Endothelial cell of umbilical vein (primary cell): ENCODE measurements at regions not wholly inside any gene's neighbourhood (a gene's known extent, or its start where the extent isn't known, plus 50 kb on each side); places are given as distances from the start of the nearest gene placed in this dataset.

Experiments used
- BruUV-seq: library from RNA; stranded (reverse); fragments of 400-500 nt; replicated peaks from 2 replicates; lab custom pipeline; 2021; lab: Mats Ljungman, UMichigan
- CTCF ChIA-PET: fragments of 300-600, 350-600 bp; sonication (Branson Sonifier 250); formaldehyde crosslinking; loops from one replicate; lab custom pipeline; 2021; ENCODE audit warnings: antibody characterized with exemption, inconsistent platforms; lab: Charles Lee
- POLR2A ChIA-PET: fragments of 300-600, 350-600 bp; sonication (Branson Sonifier 250); formaldehyde crosslinking; loops from one replicate; lab custom pipeline; 2021; ENCODE audit warnings: antibody characterized with exemption, inconsistent platforms; lab: Charles Lee
- DNase-seq: peaks from one replicate; pipeline ENCODE4 v3.0.0-alpha.2; 2011; ENCODE audit warnings: low read depth, low spot score
- FAIRE-seq: peaks from 2 replicates; lab custom pipeline; 2011; peaks lifted over from hg19 to GRCh38; lab: Jason Lieb, UNC
- H2AFZ ChIP-seq: 2 replicates; pipeline ENCODE4 v1.6.0; 2012; ENCODE audit warnings: low read depth, low read length, control low read depth, inconsistent platforms
- H3K27ac ChIP-seq: 2 replicates; pipeline ENCODE4 v1.5.1; 2011; ENCODE audit warnings: low read depth, mild to moderate bottlenecking, control low read depth, low read length, moderate library complexity; ENCODE audit not compliant: insufficient read depth
- H3K27me3 ChIP-seq, 2 experiments: 2 replicates each; pipeline versions ENCODE4 v1.6.0 to v1.6.1; 2011; ENCODE audit warnings: low read length in 2 of 2, mixed read lengths in 1 of 2; ENCODE audit not compliant: control insufficient read depth in 2 of 2, insufficient read depth in 2 of 2
- H3K36me3 ChIP-seq, 2 experiments: 2 replicates in 1 of 2; 3 replicates in 1 of 2; pipeline ENCODE4 v1.5.1; 2011; ENCODE audit warnings: low read length in 2 of 2, mild to moderate bottlenecking in 1 of 2, moderate library complexity in 1 of 2; ENCODE audit not compliant: control insufficient read depth in 2 of 2, insufficient read depth in 2 of 2; ENCODE audit errors: extremely low read depth in 1 of 2
- H3K4me1 ChIP-seq: 3 replicates; pipeline ENCODE4 v1.5.1; 2011; ENCODE audit warnings: mild to moderate bottlenecking, low read length; ENCODE audit not compliant: control insufficient read depth, insufficient read depth; ENCODE audit errors: extremely low read depth
- H3K4me2 ChIP-seq: 2 replicates; pipeline ENCODE4 v1.6.1; 2011; ENCODE audit warnings: low read length, control low read depth, mixed read lengths; ENCODE audit not compliant: insufficient read depth
- H3K4me3 ChIP-seq, 3 experiments: fragments of 200-600 bp in 1 of 3; sonication (generic), shearing (Covaris generic) in 1 of 3; replicated peaks in 1 of 3; 2 replicates each; pipeline ENCODE4 v1.5.1; 2011 to 2016; ENCODE audit warnings: control low read depth in 3 of 3, low read length in 3 of 3, mild to moderate bottlenecking in 2 of 3, inconsistent platforms in 1 of 3, low read depth in 1 of 3, moderate library complexity in 1 of 3; ENCODE audit not compliant: insufficient read depth in 1 of 3
- H3K79me2 ChIP-seq: 2 replicates; pipeline ENCODE4 v1.6.0; 2012; ENCODE audit warnings: low read length, inconsistent platforms; ENCODE audit not compliant: control insufficient read depth, insufficient read depth
- H3K9ac ChIP-seq: replicated peaks from 2 replicates; pipeline ENCODE3; 2011; ENCODE audit warnings: low read length, control low read depth; ENCODE audit not compliant: insufficient read depth; ENCODE audit errors: extremely low read depth
- H3K9me1 ChIP-seq: replicated peaks from 3 replicates; pipeline ENCODE4 v1.6.0; 2011; ENCODE audit warnings: mild to moderate bottlenecking, low read length; ENCODE audit not compliant: control insufficient read depth, insufficient read depth; ENCODE audit errors: extremely low read depth
- H3K9me3 ChIP-seq: replicated peaks from 2 replicates; pipeline ENCODE4 v1.5.1; 2012; ENCODE audit warnings: low read length, inconsistent platforms; ENCODE audit not compliant: control insufficient read depth, insufficient read depth
- H4K20me1 ChIP-seq: replicated peaks from 2 replicates; pipeline ENCODE3; 2011; ENCODE audit warnings: mild to moderate bottlenecking, low read length; ENCODE audit not compliant: control insufficient read depth, insufficient read depth; ENCODE audit errors: extremely low read depth
- EZH2 ChIP-seq: IDR thresholded peaks from 2 replicates; pipeline ENCODE4 v1.6.1; 2012; ENCODE audit warnings: borderline replicate concordance, low read depth, mild to moderate bottlenecking, moderate library complexity, low read length, inconsistent platforms; ENCODE audit not compliant: severe bottlenecking
- FOS ChIP-seq: IDR thresholded peaks from 2 replicates; pipeline ENCODE4 v1.6.1; 2011; ENCODE audit warnings: mild to moderate bottlenecking, low read length, moderate library complexity, borderline replicate concordance; ENCODE audit not compliant: insufficient read depth
- GATA2 ChIP-seq: IDR thresholded peaks from 2 replicates; pipeline ENCODE4 v1.7.0; 2011; ENCODE audit warnings: low read depth, mild to moderate bottlenecking, moderate library complexity, mixed read lengths, low read length; ENCODE audit not compliant: insufficient read length, insufficient read depth
- JUN ChIP-seq: IDR thresholded peaks from 2 replicates; pipeline ENCODE4 v1.6.1; 2011; ENCODE audit warnings: borderline replicate concordance, low read depth; ENCODE audit not compliant: insufficient read length, insufficient read depth
- MYC ChIP-seq: IDR thresholded peaks from one replicate; pipeline ENCODE4 v1.6.1; 2011; ENCODE audit warnings: mild to moderate bottlenecking, low read depth, low read length
- POLR2A ChIP-seq: IDR thresholded peaks from 2 replicates; pipeline ENCODE4 v1.6.1; 2012; ENCODE audit warnings: low read depth, mild to moderate bottlenecking, control low read depth, low read length
- POLR2AphosphoS5 ChIP-seq: IDR thresholded peaks from 2 replicates; pipeline ENCODE4 v1.6.1; 2012; ENCODE audit warnings: low read depth, mild to moderate bottlenecking, control low read depth, low read length, moderate library complexity; ENCODE audit not compliant: insufficient read depth
- dilution Hi-C: fragments of 300-500 bp; cut with MboI; formaldehyde crosslinking; loops from one replicate; pipeline ENCODE4 v1.15.0; 2019; ENCODE audit warnings: low sequenced_read_pairs; ENCODE audit not compliant: extremely low pct_ligation_motif_present
- intact Hi-C: fragments of 100-400 bp; cut with micrococcal nuclease; formaldehyde crosslinking; loops from one replicate; pipeline ENCODE4 v1.10.0; 2022
- TF ChIP-seq, protein P1 (sequence below): IDR thresholded peaks from 2 replicates; pipeline ENCODE4 v1.6.1; 2011; ENCODE audit not compliant: insufficient read depth, insufficient read length
- TF ChIP-seq, protein P2 (sequence below), 2 donors: IDR thresholded peaks; 1 replicate in 1 of 2; 2 replicates in 1 of 2; pipeline ENCODE4 v1.5.1; 2011; ENCODE audit warnings: low read length in 2 of 2, mild to moderate bottlenecking in 2 of 2, moderate library complexity in 2 of 2, control low read depth in 1 of 2, inconsistent platforms in 1 of 2, low read depth in 1 of 2; ENCODE audit not compliant: insufficient read depth in 1 of 2; ENCODE audit errors: extremely low read depth in 1 of 2

DNA sequence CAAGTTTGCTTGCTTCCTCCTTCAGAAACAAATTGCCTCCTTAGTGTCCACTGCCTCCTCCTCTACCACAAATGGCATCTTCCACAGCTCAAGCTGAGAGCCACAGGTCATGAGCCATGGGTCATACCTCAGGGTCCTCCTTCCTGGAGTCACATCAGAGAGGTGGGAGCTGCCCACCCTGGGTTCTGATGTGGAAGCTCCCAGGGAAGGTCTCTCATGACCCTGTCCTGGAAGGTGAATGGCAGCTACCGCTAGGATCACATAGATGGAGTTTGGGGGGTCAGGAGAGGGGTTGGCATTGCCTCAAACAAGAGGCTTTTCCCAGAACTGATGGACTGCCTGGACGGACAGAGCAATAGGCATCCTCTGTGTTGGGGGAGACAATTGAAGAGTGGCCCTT, 321.4 kb downstream of the MATN1 start:
- Histone ChIP-seq H3K36me3 (no peaks in the 10 kb centered on the region), H3K79me2 (no peaks in the 10 kb centered on the region), H4K20me1 (no peaks in the 10 kb centered on the region), H3K27ac (no peak overlapping the region), H3K27me3 (no peaks in the 10 kb centered on the region), H3K9me3 (no peaks in the 10 kb centered on the region), H3K4me1 (no peaks in the 10 kb centered on the region), H3K9me1 (no peaks in the 10 kb centered on the region), H3K9ac (no peak overlapping the region), H3K4me2 (no peak overlapping the region), H3K4me3 (no peak overlapping the region), H2AFZ (no peak overlapping the region)
- DNase-seq = no peak
- intact Hi-C loops (no loop called here), dilution Hi-C loops (no loop called here)
- POLR2A ChIA-PET = no interaction called here
- TF ChIP-seq, protein P1, sequence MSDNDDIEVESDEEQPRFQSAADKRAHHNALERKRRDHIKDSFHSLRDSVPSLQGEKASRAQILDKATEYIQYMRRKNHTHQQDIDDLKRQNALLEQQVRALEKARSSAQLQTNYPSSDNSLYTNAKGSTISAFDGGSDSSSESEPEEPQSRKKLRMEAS = no peak
- no peak for TF ChIP-seq POLR2AphosphoS5
- no peak for TF ChIP-seq EZH2
- no peak for TF ChIP-seq POLR2A
- no peak for TF ChIP-seq FOS
- TF ChIP-seq, protein P2, sequence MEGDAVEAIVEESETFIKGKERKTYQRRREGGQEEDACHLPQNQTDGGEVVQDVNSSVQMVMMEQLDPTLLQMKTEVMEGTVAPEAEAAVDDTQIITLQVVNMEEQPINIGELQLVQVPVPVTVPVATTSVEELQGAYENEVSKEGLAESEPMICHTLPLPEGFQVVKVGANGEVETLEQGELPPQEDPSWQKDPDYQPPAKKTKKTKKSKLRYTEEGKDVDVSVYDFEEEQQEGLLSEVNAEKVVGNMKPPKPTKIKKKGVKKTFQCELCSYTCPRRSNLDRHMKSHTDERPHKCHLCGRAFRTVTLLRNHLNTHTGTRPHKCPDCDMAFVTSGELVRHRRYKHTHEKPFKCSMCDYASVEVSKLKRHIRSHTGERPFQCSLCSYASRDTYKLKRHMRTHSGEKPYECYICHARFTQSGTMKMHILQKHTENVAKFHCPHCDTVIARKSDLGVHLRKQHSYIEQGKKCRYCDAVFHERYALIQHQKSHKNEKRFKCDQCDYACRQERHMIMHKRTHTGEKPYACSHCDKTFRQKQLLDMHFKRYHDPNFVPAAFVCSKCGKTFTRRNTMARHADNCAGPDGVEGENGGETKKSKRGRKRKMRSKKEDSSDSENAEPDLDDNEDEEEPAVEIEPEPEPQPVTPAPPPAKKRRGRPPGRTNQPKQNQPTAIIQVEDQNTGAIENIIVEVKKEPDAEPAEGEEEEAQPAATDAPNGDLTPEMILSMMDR (IDR thresholded peaks at IDR 0.05; ENCODE audit: extremely low read depth in 1 of 2, insufficient read depth in 1 of 2, low read depth in 1 of 2, low read length in 2 of 2) = no peak
- TF ChIP-seq GATA2 = no peak
- no peak for TF ChIP-seq JUN
- no peak for TF ChIP-seq MYC
- BruUV-seq = no TSS peak
- no peak for FAIRE-seq
- CTCF ChIA-PET = no interaction called here
